NCI-H187 treated with DMSO at 0.1 percent for 48 hours (cell line): ENCODE measurements at regions not wholly inside any gene's neighbourhood (a gene's known extent, or its start where the extent isn't known, plus 50 kb on each side); places are given as distances from the start of the nearest gene placed in this dataset.
"Not testable (repeated sequence)": the region's sequence is repeated elsewhere in the genome, so short reads cannot be mapped to it uniquely, and the experiment has no call there.

ENCODE experiments used
- DNase-seq: peaks from one replicate; lab custom pipeline; 2025; lab: John Stamatoyannopoulos, UW

DNA sequence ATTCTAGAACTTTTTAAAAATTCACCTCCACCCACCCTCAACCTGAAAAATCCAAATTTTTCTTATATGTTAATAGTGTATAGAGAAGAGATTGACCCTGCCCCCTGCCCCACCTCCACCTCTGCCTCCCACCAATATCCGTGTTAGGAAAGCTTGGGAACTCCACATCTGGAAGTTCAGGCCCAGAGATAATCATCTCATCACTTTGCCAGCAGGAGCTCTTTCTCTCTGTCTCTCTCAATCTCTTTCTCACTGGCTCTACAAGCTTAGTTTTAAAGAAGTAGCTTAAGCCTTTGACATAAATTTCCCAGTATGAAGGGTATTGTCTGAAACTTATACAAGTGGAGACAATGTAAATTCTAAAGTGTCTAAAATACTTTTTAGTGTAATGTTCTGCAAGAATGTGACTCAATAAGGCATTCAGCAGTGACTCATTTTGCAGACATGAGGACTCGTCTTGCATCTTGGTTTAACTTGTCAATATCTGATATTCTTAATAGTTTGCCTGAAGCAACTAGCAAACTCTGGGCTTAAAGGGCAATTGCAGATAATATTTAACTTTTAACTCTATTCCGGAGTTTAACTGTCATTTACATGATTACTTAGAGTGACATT, 299.8 kb upstream of the EPHA3 start:
- no peak for DNase-seq

DNA sequence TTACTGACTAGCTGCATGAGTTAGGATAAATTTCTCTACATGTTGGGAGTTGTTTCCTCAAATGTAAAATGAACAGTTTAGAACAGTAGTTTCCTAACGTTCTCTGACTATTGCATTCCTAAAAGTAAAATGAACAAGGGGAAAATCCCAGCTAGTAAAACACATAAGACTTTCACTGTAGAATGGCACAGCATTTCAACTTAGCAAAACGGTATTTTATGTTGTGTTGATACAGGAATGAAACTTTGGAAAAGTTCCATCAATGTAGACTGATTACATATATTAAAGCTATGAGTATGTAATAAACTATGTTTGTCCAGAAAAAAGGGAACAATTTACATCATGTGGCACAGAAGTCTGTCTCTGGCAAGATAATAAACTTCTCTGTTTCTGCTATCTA, 297.4 kb upstream of the EPHA3 start:
- DNase-seq = no peak

GRCh38 chr3:88810455-88810854, 297.0 kb upstream of the EPHA3 start:
- no peak for DNase-seq

DNA sequence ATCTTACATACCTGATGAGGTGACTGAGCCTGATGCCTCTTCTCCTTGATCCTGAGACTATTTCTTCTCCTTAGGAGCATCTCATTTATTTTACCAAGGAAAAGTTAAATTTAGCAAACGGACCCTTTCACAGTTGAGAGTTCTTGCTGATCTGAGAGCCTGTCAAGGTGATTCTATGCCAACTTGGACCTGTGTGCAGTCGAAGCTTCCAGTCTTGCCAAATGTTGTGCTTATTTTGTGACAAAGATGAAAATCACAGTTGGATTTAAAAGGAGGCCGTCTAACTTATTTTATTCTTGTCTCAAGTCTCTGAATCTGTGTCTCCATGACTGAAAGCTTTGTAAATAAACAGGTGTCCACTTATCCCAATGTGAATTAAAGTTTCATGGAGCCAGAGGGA, 296.3 kb upstream of the EPHA3 start:
- no peak for DNase-seq

- no peak for DNase-seq
Measured at GRCh38 chr3:88812576-88812975, 294.8 kb upstream of the EPHA3 start.

DNA sequence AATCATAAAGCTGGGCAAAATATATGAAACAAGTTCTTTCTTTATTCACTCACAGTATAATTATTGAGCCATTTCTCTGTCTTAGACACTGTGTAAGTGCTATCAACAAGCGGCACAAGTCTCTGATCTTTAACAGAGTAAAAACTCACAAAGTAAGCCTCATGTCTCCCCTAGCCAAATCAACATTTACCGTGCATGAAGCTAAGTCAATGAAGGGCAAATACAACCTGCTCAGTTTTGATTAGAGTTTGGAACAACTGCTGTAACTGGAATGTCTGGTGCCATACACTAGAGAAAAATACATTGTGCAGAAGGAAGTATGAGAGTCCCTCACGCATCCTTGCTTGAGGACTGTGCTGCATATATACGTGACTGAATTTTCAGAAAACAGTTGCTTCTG, 291.0 kb upstream of the EPHA3 start:
- DNase-seq = no peak

DNA sequence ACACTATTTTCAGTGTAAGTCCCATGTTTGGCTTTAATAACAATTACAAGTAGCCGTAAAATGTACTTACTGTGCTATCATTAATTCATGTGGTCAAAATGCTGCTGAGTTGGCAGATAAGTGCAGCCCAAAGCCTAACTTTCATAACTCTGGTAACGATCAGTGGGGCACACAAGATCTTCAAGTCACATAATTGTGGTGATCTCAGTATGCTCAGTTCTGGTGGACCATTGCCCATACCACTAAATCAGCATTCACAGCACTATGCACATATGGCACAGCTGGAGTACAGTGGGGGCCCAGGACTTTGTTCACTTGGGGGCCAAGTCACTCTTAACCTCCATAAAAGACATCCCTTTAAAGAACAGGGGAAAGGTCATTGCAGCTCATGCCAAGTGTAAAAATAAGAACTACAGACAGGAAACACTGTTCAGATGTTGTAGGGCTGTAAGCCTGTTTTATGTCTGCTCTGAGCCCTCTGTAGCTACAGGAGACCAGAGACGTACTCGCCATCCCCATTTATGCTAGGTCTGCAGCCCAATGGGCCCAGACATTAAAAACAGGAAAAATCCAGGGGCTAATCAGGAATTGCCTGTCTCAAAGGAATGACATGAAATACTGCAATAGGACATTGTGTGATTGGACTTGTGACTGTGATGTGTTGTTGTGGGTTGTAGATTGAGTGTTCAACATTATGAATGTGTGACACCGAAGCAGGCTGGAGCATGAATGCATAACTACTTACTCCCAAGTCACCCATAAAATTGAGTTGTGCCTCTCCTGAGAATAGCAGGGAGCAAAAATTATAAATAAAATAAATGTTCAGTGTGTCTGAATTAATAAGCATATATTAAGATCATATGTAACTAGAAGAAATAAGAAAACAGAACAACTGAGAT, 282.5 kb upstream of the EPHA3 start:
- no peak for DNase-seq

GRCh38 chr3:88828466-88828865, 279.0 kb upstream of the EPHA3 start:
- DNase-seq = no peak

GRCh38 chr3:88852606-88853005, 254.8 kb upstream of the EPHA3 start:
- DNase-seq = no peak

GRCh38 chr3:88863196-88863595, 244.2 kb upstream of the EPHA3 start:
- no peak for DNase-seq

DNA sequence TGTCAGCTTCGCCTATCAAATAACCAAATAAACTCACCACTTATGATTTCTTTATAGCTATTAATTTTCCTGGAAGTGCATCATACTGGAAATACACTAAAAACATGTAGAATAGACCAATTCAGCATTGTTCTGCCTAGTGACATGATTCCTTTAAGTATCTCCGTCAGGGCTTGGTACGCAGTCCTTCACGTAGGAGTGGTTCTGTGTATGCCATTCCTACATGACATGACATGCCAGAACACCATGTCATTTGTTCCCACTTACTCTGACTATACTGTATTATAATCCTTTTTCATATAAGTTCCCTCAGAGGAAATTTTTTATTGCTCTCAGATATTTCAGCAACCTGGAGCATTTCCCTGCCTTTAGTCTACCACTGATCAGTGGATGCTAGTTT, 230.7 kb upstream of the EPHA3 start:
- DNase-seq = no peak

DNA sequence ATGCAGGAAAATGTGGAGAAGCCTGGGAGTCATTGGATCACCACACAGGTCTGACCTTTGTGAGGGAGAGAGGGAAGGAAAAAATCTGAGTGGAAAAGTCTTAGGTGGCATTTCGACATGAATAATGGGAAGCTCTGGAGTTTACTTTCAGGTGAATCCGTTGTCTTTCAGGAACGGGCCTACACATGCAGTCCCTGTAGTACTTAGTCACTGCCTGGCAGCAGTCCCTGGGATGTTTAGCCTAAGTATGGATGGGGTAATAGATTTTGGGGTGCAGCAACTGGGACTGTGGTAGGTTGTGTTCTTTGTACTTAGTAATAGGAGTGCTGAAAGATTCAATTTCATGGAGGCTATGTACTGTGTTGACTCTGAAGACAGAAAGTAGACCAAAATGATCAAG, 227.5 kb upstream of the EPHA3 start:
- no peak for DNase-seq

GRCh38 chr3:88882121-88882520, 225.3 kb upstream of the EPHA3 start:
- no peak for DNase-seq

GRCh38 chr3:88886624-88887023, 220.8 kb upstream of the EPHA3 start:
- not testable (repeated sequence) for DNase-seq

GRCh38 chr3:88896026-88896425, 211.4 kb upstream of the EPHA3 start:
- DNase-seq = no peak

- DNase-seq = no peak
Measured at GRCh38 chr3:88912294-88912877, 195.0 kb upstream of the EPHA3 start.

DNA sequence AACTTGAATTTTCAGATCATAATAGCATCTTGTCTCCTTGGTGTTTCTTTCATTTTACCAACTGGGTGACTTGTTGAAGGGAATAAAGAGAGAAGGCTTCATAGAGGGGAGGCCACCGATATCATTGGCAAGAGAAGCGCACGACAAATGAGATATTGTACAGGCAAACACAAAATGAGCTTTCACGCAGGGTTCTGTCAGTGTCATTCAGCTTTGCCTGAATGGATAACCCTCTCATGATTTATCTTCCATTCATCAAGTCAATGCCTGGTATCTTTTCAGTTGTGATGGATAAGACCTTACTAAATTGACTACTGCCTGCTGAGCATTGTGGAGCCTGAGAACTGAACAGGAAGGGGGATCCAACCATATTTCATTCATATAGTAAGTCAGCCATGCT, 188.6 kb upstream of the EPHA3 start:
- DNase-seq = no peak

DNA sequence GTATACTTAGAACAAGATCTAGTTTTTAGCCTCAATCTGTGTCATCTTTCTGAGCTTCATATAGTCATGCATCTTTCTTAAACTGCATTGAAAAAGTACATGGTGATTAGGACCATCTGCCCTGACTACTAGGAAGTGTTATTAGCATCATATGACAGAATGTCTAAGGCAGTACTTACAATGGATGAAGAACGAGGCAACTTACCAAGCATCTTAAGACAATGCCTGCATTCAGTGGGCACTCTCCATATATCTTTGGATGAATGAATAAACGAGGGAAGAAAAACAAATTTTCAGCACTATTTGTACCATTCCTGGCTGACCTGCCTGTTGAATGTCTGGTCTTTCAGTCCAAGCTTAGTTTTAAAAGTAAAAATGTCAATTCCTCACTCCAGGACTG, 185.4 kb upstream of the EPHA3 start:
- no peak for DNase-seq

GRCh38 chr3:88926221-88926620, 181.2 kb upstream of the EPHA3 start:
- DNase-seq = no peak

DNA sequence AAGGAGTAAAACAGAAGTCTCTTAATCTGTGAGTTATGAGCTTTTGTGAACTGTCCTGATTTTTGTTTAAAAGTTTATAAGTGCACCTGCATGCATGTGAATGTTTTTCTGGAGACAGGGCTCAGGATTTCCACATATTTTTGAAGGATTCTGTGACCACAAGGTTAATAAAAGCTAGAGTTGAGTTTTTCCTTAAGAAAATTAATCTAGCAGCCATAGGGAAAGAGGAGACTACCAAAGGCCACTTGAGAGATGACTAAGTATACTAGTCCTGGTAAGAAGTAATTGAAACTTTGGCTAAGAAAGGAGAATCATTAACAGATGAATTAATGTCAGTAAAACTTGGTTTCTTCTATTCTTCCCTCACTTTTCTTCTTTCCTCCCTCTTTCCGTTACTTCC, 176.8 kb upstream of the EPHA3 start:
- no peak for DNase-seq

DNA sequence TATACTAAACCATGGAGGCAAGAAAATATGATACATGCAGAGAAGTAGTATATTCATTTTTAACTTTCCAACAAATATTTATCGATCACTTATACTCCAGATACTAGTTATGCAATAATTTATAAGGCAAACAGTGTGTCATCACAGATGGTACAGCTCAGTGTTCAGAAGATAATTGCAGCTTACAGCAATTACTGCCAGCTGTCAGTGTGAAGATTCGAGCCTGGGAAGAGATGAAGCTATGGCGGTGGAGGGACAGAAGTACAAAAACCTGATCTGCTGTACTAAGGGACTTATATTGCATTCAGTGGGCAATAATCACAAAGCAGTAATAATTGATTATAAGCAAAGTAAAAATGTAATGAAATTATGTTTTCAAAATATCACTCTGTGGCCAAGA, 170.6 kb upstream of the EPHA3 start:
- DNase-seq = no peak

GRCh38 chr3:88940296-88940695, 167.1 kb upstream of the EPHA3 start:
- DNase-seq = no peak

DNA sequence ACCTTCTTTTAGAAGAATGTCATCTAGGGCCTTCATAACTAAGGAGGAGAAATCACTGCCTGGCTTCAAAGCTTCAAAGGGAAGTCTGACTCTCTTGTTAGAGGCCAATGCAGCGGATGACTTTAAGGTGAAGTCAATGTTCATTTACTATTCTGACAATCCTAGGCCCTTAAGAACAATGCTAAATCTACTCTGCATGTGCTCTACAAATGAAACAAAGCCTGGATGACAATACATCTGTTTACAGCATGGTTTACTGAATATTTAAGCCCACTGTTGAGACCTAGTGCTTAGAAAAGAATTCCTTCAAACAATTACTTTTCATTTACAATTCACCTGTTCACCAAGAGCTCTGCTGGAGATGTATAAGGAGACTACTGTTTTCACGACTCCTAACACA, 160.4 kb upstream of the EPHA3 start:
- no peak for DNase-seq
